ENCODE measurements at regions not wholly inside any gene's neighbourhood (a gene's known extent, or its start where the extent isn't known, plus 50 kb on each side); places are given as distances from the start of the nearest gene placed in this dataset.
"Not testable (repeated sequence)": the region's sequence is repeated elsewhere in the genome, so short reads cannot be mapped to it uniquely, and the experiment has no call there.

DNA sequence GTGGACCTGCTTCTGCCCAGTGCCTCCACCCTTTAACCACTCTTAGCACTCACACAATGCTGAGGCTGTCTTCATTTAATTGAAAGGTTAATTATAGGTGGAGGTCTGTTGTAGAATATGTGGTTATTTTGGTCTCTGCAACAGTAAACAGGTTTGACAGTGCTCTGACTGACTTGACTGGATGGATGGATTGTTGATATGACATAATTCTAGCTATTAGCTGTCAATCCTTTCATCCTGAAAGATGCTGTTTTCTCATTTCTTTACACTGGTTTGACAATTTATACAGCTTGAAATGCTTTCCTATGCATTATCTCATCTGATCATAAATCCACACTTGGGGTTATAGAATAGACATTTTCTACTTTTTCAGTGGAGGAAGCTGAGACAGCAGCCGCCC lies 210.7 kb downstream of the CDH26 start:
- DNase-seq (ENCODE audit: low read depth, low spot score) = no peak

- no peak for DNase-seq (ENCODE audit: low read depth, low spot score)
Measured at GRCh38 chr20:60170116-60170515, 211.9 kb downstream of the CDH26 start.

DNA sequence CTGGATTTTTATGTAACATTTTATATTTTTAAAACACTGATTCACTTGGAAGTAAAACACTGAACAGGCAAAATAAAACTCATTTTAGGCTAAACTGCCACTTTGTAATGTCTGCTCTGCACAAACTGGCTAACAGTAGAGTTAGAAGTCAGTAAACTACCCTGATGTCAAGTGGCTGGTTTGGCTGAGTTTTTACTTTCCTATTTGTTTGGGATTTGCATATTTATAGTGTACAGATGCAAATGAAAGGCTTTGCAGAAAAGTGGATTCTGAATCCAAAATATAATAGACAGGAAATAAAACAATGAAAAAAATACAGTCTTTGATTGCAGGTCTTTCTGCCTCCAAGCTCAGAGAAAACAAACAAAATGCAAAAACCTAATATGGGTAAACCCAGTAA lies 213.1 kb downstream of the CDH26 start:
- DNase-seq (ENCODE audit: low read depth, low spot score) = no peak

DNA sequence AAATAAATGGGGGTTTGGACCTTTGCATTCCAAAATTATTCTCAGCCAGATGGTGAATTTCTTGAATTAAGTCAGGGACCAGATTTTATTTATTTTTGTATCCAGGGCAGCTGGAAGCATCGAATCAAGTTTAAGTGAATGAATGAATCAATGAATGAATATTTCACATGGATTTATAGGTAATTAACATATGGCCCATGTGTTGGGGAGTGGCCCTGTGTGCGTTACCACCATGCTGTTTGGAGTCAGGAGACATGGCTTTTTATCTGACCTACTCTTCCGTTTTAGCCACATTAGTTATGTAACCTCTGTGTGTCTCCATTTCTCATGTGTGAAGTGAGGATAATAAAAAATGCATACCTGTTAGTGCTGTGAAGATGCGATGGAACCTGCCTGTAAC lies 213.5 kb downstream of the CDH26 start:
- DNase-seq (ENCODE audit: low read depth, low spot score) = no peak

DNA sequence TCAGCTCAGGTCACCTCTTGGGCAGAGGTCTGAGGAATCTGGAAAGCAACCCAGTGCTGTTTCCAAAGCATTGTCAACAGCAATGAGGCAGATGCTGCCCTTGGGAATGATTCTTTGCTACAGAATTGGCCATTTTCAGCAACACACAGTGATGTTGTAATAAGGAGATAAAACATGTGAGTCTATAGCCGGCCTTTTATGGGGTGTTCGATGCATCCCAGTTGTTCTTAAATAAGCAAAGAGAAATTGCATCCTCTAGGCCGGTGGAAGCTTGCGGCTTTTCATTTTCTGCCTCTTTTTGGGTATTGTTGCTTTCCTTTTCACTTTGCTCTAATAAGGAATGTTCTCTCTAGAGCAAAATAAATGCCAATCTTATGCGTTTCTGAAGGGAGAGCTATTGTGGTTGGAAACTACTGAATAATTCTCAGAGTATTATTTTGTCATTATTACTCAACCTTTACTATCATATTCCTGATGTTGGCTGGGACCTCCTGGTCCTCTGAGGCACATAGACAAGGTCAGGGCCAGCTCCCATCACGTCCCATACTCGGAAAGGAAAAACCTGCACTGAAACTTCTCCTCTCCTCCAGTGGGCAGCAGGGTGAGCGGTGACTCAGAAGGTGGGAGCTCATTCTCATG lies 214.2 kb downstream of the CDH26 start:
- DNase-seq (ENCODE audit: low read depth, low spot score) = no peak

GRCh38 chr20:60177080-60177479 lies 218.9 kb downstream of the CDH26 start:
- DNase-seq (ENCODE audit: low read depth, low spot score) = no peak

GRCh38 chr20:60180986-60181385 lies 222.8 kb downstream of the CDH26 start:
- no peak for DNase-seq (ENCODE audit: low read depth, low spot score)

DNA sequence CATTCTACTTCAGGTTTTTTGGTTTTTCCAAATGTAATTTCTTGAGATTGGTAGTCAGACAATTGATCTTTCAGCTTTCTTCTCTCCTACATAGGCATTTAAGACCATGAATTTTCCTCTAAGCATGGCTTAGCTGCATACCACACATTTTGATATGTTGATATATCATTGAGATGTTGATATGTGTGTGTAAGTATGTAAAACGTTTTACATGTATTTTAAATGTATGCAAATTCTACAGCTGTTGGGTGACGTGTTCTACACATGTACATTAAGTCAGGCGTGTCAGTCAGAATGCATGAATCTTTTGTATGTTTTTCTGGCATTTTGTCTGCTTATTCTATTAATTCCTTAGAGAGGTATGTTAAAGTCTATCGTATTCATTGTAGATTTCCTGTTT lies 228.2 kb downstream of the CDH26 start:
- no peak for DNase-seq (ENCODE audit: low read depth, low spot score)

- DNase-seq (ENCODE audit: low read depth, low spot score) = no peak
Measured at GRCh38 chr20:60187683-60188082, 229.5 kb downstream of the CDH26 start.

- no peak for DNase-seq (ENCODE audit: low read depth, low spot score)
Measured at GRCh38 chr20:60191014-60191413, 232.8 kb downstream of the CDH26 start.

DNA sequence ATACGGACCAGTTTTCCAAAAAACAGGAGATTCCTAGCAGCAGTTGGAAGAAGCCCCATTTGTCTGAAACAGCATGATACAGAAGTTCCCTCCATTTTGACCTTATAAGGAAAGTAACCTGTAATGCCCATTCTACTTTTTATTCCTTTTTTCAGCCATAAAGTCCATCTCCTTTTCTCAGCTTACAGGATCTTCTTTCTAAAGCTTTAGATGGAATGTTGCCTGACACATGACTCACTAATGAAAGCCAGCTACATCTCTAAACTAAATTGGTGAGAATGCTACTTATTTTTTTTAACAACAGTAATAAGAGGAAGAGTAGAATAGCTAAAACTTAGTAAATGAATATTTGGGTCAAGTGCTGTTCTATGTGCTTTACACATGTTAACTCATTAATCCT lies 234.1 kb downstream of the CDH26 start:
- DNase-seq (ENCODE audit: low read depth, low spot score) = no peak

- not testable (repeated sequence) for DNase-seq (ENCODE audit: low read depth, low spot score)
Measured at GRCh38 chr20:60199132-60199531, 240.9 kb downstream of the CDH26 start.

DNA sequence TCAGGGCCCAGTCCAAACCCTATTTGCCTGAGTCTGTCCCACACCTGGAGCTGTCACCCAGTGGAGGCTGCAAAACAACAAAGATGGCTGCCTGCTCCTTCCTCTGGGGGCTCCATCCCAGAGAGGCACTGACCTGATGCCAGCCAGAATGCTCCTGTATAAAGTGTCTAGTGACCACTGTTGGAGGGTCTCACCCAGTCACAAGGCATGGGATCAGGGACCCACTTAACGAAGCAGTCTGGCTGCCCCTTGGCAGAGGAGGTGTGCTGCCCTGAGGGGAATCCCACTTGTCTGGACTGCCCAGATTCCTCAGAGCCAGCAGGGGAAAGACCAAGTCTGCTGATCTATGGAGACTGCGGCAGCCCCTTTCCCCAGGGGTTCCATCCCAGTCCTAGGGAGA lies 241.6 kb downstream of the CDH26 start:
- no peak for DNase-seq (ENCODE audit: low read depth, low spot score)

DNA sequence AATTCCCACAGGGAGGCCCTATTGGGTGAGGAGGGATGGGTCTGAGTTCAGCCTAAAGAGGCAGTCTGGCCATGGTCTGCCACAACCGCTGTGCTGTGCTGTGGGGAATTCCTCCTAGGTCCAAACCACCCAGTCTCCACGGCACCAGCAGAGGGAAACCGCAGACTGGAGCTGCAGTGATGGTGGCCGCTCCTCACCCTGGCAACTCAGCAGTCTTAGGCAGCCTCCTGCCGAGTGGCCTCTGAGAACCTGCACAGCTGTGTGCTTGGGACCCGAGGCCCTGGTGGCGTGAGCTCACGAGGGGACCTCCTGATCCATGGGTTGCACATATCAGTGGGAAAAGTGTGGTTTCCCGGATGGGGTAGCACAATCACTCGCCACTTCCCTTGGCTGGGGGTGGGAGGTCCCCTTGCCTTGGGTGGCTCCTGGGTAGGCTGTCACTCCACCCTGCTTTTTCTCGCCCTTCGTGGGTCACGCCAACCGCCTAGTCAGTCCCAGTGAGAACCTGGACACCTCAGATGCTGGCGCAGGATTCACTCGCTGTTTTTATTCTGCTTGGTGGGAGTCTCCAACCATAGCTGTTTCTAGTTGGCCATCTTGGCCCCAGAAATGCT lies 242.2 kb downstream of the CDH26 start:
- no peak for DNase-seq (ENCODE audit: low read depth, low spot score)

- no peak for DNase-seq (ENCODE audit: low read depth, low spot score)
Measured at GRCh38 chr20:60201198-60201835, 243.1 kb downstream of the CDH26 start.

DNA sequence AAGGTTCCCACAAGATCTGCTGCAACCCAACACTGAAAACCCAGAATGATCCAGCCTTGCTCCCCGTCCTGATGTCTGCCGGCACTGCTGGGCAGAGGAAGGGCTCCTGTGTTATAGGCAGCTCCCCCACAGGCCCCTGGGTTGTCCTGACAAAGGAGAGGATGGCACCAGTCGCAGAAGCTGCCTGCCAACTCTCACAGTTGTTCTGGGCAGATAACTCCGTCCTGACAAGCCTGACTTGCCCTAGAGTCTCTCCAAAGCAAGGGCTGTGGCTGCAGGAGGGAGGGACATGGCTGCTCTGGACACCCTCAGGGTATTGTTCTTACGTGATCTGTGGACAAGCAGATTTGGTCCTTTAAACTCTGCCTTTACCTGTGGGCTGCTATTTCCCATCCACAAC lies 243.8 kb downstream of the CDH26 start:
- no peak for DNase-seq (ENCODE audit: low read depth, low spot score)

- no peak for DNase-seq (ENCODE audit: low read depth, low spot score)
Measured at GRCh38 chr20:60203451-60203850, 245.2 kb downstream of the CDH26 start.

GRCh38 chr20:60204601-60205000 lies 246.4 kb downstream of the CDH26 start:
- DNase-seq (ENCODE audit: low read depth, low spot score) = no peak

- no peak for DNase-seq (ENCODE audit: low read depth, low spot score)
Measured at GRCh38 chr20:60206259-60206658, 248.0 kb downstream of the CDH26 start.

DNA sequence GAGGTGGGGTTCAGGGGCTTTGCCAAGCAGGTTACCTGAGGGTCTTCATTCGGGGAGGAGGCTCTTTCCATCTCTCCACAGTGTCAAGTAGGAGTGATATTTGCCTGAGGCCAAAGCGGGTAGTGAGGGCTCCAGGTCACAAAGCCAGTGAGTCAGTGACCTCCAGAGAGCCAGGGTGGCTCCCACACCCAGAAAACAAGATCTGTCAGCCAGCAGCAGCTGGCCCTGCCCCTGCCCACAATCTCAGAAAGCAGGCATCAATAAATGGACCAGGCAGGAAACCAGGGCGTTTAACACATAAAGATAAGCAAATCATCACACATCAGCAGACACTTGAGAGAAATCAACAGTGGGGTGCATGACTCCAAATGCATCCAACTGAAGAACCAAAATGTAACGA lies 250.8 kb downstream of the CDH26 start:
- DNase-seq (ENCODE audit: low read depth, low spot score) = no peak

DNA sequence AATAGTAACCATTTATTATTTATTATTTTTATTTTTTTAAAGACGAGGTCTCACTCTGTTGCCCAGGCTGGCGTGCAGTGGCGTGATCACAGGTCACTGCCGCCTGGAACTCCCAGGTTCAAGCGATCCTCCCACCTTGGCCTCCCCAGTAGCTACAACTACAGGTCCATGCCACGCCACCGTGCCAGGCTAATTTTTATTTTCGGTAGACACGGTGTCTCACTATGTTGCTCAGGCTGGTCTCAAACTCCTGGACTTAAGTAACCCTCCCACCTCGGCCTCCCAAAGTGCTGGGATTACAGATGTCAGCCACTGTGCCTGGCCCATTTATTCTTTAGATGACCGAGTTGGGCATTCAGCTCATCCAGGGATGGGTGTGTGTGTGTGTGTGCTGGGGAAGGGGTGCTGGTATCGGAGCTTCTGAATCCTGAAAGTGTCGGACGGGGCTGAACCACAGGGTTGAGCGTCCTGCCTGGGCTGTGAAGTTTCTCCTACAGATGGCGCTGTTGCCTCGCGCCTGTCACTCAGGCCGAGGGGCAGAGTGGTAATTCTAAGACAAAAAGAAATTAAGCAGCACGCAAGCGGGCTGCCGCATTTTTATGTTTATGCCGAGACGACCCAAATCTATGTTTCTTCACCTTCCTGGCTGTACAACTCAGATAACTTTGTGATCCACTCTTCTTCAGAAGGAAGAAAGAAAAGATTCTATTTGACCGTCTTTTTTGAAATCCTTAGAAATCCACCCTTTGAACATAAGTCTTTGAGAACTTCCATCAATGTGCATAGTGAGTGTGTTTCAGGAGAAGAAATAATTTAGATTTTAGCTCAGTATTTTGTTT lies 252.8 kb downstream of the CDH26 start:
- no peak for DNase-seq (ENCODE audit: low read depth, low spot score)
